ENCODE measurements at regions not wholly inside any gene's neighbourhood (a gene's known extent, or its start where the extent isn't known, plus 50 kb on each side); places are given as distances from the start of the nearest gene placed in this dataset.

DNA sequence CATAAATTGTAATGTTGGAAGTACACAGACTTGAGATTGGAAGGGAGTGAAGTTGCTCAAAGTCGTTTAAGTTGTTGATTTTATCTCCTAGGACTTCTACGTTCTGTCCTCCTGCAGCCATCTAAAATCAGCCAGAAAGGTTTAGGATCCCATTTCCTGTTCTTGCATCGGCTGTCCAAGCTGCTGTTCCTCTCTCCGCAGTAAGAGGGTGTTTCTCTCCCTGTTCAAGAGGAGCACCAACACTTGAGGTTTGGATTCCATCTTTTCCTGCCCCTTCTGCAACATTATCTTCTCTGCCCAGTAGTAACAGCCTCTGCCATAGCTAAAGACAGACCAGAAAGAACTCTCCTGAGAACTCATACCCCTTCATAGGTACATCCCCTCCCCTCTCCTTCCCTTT lies 373.4 kb downstream of the GADD45G start:
- no peak overlapping the region for H2AFZ ChIP-seq (ENCODE audit: low read depth)
- no peaks in the 10 kb centered on the region; a peak in 1 of 4 replicates for H3K4me1 ChIP-seq (ENCODE audit: control insufficient read depth in 1 of 2, insufficient read depth in 2 of 2, low read depth in 1 of 2, low read length in 1 of 2)
- no peaks in the 10 kb centered on the region for H3K79me2 ChIP-seq (ENCODE audit: insufficient read depth)
- no peak overlapping the region for H3K9ac ChIP-seq
- DNase-seq: no peak
- no peaks in the 10 kb centered on the region for H3K9me2 ChIP-seq
- no peak overlapping the region for H3K27ac ChIP-seq (ENCODE audit: low read depth in 2 of 2, low read length in 1 of 2)
- no peaks in the 10 kb centered on the region for H3K9me3 ChIP-seq
- WGBS (ENCODE audit: low lambda C conversion rate): 29% methylated on average over 4 of the region's 4 CpGs
- no peaks in the 10 kb centered on the region for H4K20me1 ChIP-seq (ENCODE audit: insufficient read depth)
- no peak overlapping the region for H3K4me3 ChIP-seq (ENCODE audit: low read depth in 2 of 2, low read length in 1 of 2)
- no peaks in the 10 kb centered on the region for H3K27me3 ChIP-seq (ENCODE audit: insufficient read depth)
- ChIA-PET CTCF (interaction anchor here (0.7 to 1.4 kb wide), 7 partner anchors 9 to 380 kb away, joined by 3 to 6 read pairs (median 3); no protein-coding TSS in a partner anchor), POLR2A (no interaction called here)
- no peaks in the 10 kb centered on the region for H3F3A ChIP-seq (replicated peaks; ENCODE audit: insufficient read depth)
- H3K4me2 ChIP-seq: no peak overlapping the region
- no peaks in the 10 kb centered on the region for H3K36me3 ChIP-seq (replicated peaks in 1 of 2; ENCODE audit: control insufficient read depth in 1 of 2, insufficient read depth in 2 of 2, low read length in 1 of 2)
- TF ChIP-seq ELF1 (IDR thresholded peaks at IDR 0.05) (no peak), TEAD4 (IDR thresholded peaks at IDR 0.05; ENCODE audit: borderline replicate concordance, insufficient read depth) (no peak), RAD21 (IDR thresholded peaks at IDR 0.05; ENCODE audit: low read length) (peak; percentile 16; the same call in 1 of the 2 replicates)
- TF ChIP-seq, protein P1, sequence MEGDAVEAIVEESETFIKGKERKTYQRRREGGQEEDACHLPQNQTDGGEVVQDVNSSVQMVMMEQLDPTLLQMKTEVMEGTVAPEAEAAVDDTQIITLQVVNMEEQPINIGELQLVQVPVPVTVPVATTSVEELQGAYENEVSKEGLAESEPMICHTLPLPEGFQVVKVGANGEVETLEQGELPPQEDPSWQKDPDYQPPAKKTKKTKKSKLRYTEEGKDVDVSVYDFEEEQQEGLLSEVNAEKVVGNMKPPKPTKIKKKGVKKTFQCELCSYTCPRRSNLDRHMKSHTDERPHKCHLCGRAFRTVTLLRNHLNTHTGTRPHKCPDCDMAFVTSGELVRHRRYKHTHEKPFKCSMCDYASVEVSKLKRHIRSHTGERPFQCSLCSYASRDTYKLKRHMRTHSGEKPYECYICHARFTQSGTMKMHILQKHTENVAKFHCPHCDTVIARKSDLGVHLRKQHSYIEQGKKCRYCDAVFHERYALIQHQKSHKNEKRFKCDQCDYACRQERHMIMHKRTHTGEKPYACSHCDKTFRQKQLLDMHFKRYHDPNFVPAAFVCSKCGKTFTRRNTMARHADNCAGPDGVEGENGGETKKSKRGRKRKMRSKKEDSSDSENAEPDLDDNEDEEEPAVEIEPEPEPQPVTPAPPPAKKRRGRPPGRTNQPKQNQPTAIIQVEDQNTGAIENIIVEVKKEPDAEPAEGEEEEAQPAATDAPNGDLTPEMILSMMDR (IDR thresholded peaks at IDR 0.05): 0 out of 2 replicates have a peak, but pooled peaks have one; percentile 6

GRCh38 chr9:89980600-89980999 lies 375.8 kb downstream of the GADD45G start:
- H3K9me2 ChIP-seq: no peaks in the 10 kb centered on the region
- H3K79me2 ChIP-seq (ENCODE audit: insufficient read depth): no peaks in the 10 kb centered on the region
- no peaks in the 10 kb centered on the region for H3F3A ChIP-seq (replicated peaks; ENCODE audit: insufficient read depth)
- H3K4me1 ChIP-seq (ENCODE audit: control insufficient read depth in 1 of 2, insufficient read depth in 2 of 2, low read depth in 1 of 2, low read length in 1 of 2): no peaks in the 10 kb centered on the region; a peak in 1 of 4 replicates
- 8% methylated on average over 5 of the region's 5 CpGs for WGBS (ENCODE audit: low lambda C conversion rate)
- no peak overlapping the region for H2AFZ ChIP-seq (ENCODE audit: low read depth)
- H3K9ac ChIP-seq: no peak overlapping the region
- no peak for DNase-seq
- no peak for TF ChIP-seq MEF2A (IDR thresholded peaks at IDR 0.05; ENCODE audit: borderline replicate concordance, low read depth)
- TF ChIP-seq TCF12 (IDR thresholded peaks at IDR 0.05): no peak
- TF ChIP-seq JUND (IDR thresholded peaks at IDR 0.05): no peak
- TF ChIP-seq NRF1 (IDR thresholded peaks at IDR 0.05; ENCODE audit: low read depth, low read length): no peak
- TF ChIP-seq SMC3 (IDR thresholded peaks at IDR 0.05; ENCODE audit: low read depth, low read length): no peak
- TF ChIP-seq SIN3A (IDR thresholded peaks at IDR 0.05; ENCODE audit: borderline replicate concordance, low read depth, low read length): no peak
- TF ChIP-seq, protein P2, sequence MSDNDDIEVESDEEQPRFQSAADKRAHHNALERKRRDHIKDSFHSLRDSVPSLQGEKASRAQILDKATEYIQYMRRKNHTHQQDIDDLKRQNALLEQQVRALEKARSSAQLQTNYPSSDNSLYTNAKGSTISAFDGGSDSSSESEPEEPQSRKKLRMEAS (IDR thresholded peaks at IDR 0.05; ENCODE audit: low read depth): no peak
- TF ChIP-seq, protein P3, sequence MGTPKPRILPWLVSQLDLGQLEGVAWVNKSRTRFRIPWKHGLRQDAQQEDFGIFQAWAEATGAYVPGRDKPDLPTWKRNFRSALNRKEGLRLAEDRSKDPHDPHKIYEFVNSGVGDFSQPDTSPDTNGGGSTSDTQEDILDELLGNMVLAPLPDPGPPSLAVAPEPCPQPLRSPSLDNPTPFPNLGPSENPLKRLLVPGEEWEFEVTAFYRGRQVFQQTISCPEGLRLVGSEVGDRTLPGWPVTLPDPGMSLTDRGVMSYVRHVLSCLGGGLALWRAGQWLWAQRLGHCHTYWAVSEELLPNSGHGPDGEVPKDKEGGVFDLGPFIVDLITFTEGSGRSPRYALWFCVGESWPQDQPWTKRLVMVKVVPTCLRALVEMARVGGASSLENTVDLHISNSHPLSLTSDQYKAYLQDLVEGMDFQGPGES (IDR thresholded peaks at IDR 0.05; ENCODE audit: low read depth, low read length): no peak
- TF ChIP-seq, protein P4, sequence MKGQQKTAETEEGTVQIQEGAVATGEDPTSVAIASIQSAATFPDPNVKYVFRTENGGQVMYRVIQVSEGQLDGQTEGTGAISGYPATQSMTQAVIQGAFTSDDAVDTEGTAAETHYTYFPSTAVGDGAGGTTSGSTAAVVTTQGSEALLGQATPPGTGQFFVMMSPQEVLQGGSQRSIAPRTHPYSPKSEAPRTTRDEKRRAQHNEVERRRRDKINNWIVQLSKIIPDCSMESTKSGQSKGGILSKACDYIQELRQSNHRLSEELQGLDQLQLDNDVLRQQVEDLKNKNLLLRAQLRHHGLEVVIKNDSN (IDR thresholded peaks at IDR 0.05; ENCODE audit: borderline replicate concordance, low read depth): no peak
- TF ChIP-seq RXRA (IDR thresholded peaks at IDR 0.05; ENCODE audit: borderline replicate concordance, low read depth): no peak
- ChIA-PET POLR2A (no interaction called here), CTCF (interaction anchor here (1.3 kb wide), 1 partner anchor 378 kb away, joined by 4 read pairs; no protein-coding TSS in a partner anchor)
- H3K27me3 ChIP-seq (ENCODE audit: insufficient read depth): no peaks in the 10 kb centered on the region
- H3K4me3 ChIP-seq (ENCODE audit: low read depth in 2 of 2, low read length in 1 of 2): no peak overlapping the region
- H3K36me3 ChIP-seq (replicated peaks in 1 of 2; ENCODE audit: control insufficient read depth in 1 of 2, insufficient read depth in 2 of 2, low read length in 1 of 2): no peaks in the 10 kb centered on the region
- H3K4me2 ChIP-seq: no peak overlapping the region
- H4K20me1 ChIP-seq (ENCODE audit: insufficient read depth): no peaks in the 10 kb centered on the region
- H3K9me3 ChIP-seq: no peaks in the 10 kb centered on the region
- no peak overlapping the region for H3K27ac ChIP-seq (ENCODE audit: low read depth in 2 of 2, low read length in 1 of 2)

All from SK-N-SH (cell line).